ENCODE measurements at regions not wholly inside any gene's neighbourhood (a gene's known extent, or its start where the extent isn't known, plus 50 kb on each side); places are given as distances from the start of the nearest gene placed in this dataset.

- Histone ChIP-seq H2BK20ac (ENCODE audit: low read depth, low read length, poor library complexity, severe bottlenecking) (no peak overlapping the region), H3K23ac (ENCODE audit: insufficient read length, low read depth, low read length) (no peak overlapping the region), H3K18ac (ENCODE audit: insufficient read length, low read depth, low read length) (no peak overlapping the region), H4K91ac (ENCODE audit: insufficient read length, low read depth, low read length) (no peak overlapping the region), H4K20me1 (ENCODE audit: control insufficient read depth, insufficient read depth, insufficient read length) (no peaks in the 10 kb centered on the region), H3K9me3 (ENCODE audit: control insufficient read depth, low read depth, low read length) (no peaks in the 10 kb centered on the region), H2AK5ac (ENCODE audit: insufficient read length, low read length) (no peak overlapping the region), H3T11ph (ENCODE audit: low read length) (no peak overlapping the region), H2AFZ (ENCODE audit: low read length) (no peak overlapping the region), H3K56ac (ENCODE audit: insufficient read length, low read depth, low read length) (no peak overlapping the region), H3K4ac (ENCODE audit: low read depth, low read length) (no peak overlapping the region), H3K4me1 (ENCODE audit: insufficient read depth, low read length) (no peaks in the 10 kb centered on the region), H3K27me3 (ENCODE audit: insufficient read depth, low read length) (no peaks in the 10 kb centered on the region), H3K4me2 (ENCODE audit: insufficient read depth, insufficient read length, low read length) (no peak overlapping the region), H2BK120ac (ENCODE audit: low read depth, low read length, poor library complexity, severe bottlenecking) (no peak overlapping the region), H4K8ac (replicated peaks; ENCODE audit: insufficient read length, low read depth, low read length) (no peak overlapping the region), H4K5ac (ENCODE audit: insufficient read length, low read depth, low read length) (no peak overlapping the region), H2BK12ac (ENCODE audit: insufficient read length, low read depth, low read length) (no peak overlapping the region), H3K79me1 (ENCODE audit: insufficient read depth, low read depth, low read length, poor library complexity, severe bottlenecking) (no peaks in the 10 kb centered on the region), H3K27ac (ENCODE audit: insufficient read length, low read depth, low read length) (no peak overlapping the region), H2BK15ac (ENCODE audit: low read depth, low read length) (no peak overlapping the region), H3K23me2 (ENCODE audit: insufficient read length, low read depth, low read length, poor library complexity, severe bottlenecking) (no peaks in the 10 kb centered on the region), H3K14ac (ENCODE audit: insufficient read depth, low read length) (no peak overlapping the region), H2BK5ac (ENCODE audit: insufficient read length, low read length) (no peak overlapping the region), H3K79me2 (ENCODE audit: insufficient read depth, low read length) (no peaks in the 10 kb centered on the region), H3K9ac (ENCODE audit: extremely low read depth, insufficient read length, low read length) (no peak overlapping the region)
- Mint-ChIP-seq H3K27me3 (ENCODE audit: low read depth) (peaks cover 5% of the 10 kb centered on the region; the same call in 1 of the 2 replicates), H3K4me1 (peaks cover 4 to 5% of the 10 kb centered on the region in 2 experiments), H3K36me3 (ENCODE audit: insufficient read depth in 1 of 3, low read depth in 3 of 3) (no peaks in the 10 kb centered on the region), H3K9me3 (no peaks in the 10 kb centered on the region), H3K27ac (no peak overlapping the region), H3K4me3 (no peak overlapping the region)
- no CpG with 5 or more reads among the region's 3 CpGs for WGBS (ENCODE audit: extremely low coverage, insufficient read length, low lambda C conversion rate)
- TF ChIP-seq CTCF (conservative IDR thresholded peaks at IDR 0.05), result no peak
- no peak for DNase-seq
Observed at GRCh38 chr6:25118038-25118437, 161.1 kb upstream of the CARMIL1 start.

Data from H9 (cell line).